ENCODE measurements at regions not wholly inside any gene's neighbourhood (a gene's known extent, or its start where the extent isn't known, plus 50 kb on each side); places are given as distances from the start of the nearest gene placed in this dataset.

DNA sequence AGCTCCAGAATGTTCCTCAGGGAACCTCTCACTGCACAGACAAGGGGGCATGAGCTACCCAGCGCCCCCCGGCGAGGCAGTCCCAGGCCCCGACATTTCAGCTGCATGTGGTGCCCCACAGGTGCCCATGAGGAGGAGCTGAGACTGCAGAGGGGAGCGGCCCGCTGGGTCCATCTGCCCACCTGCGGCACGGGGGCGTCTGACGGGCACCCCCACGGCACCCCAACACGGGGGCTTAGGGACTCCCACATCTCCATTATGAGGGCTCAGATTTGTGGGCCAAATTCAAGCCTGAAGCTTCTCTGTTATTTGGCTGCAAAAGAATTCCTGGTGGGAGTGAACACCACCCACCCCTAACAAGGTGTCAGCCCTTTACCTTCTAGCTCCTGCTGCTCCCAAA, 258.4 kb downstream of the UACA start:
- TF ChIP-seq, protein P1, sequence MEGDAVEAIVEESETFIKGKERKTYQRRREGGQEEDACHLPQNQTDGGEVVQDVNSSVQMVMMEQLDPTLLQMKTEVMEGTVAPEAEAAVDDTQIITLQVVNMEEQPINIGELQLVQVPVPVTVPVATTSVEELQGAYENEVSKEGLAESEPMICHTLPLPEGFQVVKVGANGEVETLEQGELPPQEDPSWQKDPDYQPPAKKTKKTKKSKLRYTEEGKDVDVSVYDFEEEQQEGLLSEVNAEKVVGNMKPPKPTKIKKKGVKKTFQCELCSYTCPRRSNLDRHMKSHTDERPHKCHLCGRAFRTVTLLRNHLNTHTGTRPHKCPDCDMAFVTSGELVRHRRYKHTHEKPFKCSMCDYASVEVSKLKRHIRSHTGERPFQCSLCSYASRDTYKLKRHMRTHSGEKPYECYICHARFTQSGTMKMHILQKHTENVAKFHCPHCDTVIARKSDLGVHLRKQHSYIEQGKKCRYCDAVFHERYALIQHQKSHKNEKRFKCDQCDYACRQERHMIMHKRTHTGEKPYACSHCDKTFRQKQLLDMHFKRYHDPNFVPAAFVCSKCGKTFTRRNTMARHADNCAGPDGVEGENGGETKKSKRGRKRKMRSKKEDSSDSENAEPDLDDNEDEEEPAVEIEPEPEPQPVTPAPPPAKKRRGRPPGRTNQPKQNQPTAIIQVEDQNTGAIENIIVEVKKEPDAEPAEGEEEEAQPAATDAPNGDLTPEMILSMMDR (IDR thresholded peaks at IDR 0.05; ENCODE audit: low read depth, low read length) = no peak
- no peak for TF ChIP-seq MYC (IDR thresholded peaks at IDR 0.05; ENCODE audit: low read depth, low read length)
